Ramos (cell line): ENCODE measurements at regions not wholly inside any gene's neighbourhood (a gene's known extent, or its start where the extent isn't known, plus 50 kb on each side); places are given as distances from the start of the nearest gene placed in this dataset.

Experiments
- in situ Hi-C: fragments of 300-500 bp; cut with MboI; formaldehyde crosslinking; loops from one replicate; pipeline ENCODE4 v1.14.3; 2022; ENCODE audit warnings: low sequenced_read_pairs; ENCODE audit not compliant: unreplicated experiment

DNA sequence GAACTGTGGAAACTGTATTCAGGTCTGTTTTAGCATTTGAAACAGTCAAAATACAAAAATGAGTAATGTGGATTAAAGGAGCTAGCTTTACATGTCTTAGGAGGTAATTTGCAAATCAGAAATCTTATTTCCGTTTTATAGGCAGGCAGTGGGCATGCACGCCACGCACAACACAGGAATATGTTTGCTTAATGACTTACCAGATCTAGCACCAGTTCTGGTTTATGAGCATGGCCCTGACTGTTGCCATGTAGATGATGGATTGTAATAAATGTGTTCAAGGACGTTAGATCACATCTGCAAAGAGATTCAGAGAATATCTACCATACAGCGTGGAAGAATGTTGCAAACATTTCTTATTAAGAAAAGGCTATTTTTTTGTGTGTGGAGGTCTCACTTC, 344.5 kb upstream of the NR3C2 start:
- in situ Hi-C loops: no loop called here

DNA sequence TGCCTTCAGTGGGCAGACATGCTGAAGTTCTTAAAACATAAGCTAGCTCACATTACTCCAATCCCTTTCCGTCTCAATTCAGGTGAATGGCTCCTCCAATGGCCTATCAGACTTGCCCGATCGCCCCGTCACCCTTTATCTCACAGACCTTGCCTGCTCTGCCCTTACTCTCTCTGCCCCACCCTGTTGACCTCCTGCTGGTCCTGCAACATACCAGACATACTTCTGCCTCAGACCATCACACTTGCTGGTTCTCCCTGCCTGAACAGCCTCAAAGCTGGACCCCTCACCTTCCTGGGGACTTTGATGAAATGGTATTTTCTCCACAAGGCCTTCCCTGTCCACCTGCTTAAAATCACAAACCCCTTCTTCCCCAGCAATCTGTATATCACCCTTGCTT, 340.1 kb upstream of the NR3C2 start:
- in situ Hi-C loops: no loop called here

DNA sequence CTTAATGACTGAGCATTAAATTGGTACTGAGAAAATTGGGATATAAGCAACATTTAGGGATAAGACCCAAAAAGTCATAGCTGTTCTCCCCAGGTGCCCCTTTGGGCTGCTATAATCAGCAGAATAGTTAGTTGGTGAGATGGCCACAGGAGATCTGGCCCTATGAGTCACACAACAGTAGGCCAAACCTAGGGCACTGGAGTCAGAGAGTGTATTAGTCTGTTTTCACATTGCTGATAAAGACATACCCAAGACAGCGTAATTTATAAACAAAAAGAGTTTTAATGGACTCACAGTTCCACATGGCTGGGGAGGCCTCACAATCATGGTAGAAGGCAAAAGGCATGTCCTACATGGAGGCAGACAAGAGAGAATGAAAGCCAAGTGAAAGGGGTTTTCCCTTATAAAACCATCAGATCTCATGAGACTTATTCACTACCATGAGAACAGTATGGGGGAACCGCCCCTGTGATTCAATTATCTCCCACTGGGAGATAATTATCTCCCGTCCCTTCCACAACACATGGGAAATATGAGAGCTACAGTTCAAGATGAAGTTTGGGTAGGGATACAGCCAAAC, 338.3 kb upstream of the NR3C2 start:
- in situ Hi-C loops: no loop called here

DNA sequence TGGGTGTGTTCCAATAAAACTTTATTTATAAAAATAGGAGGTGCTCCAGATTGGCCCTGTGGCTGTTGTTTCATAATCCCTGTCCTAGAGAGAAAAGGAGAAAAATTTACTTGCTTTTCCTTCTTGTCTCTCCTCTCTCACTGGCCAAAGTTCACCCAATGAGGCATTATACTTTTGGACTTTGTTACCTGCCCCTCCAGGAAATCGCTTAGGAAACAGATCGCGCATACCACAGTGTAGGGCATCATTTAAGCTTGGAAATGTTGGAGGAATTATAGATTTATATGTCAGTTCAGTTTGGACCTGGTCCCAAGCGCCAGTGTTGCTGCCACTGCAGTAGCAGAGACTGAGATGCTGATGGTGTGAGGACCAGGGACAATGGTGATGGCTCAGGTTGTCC, 337.6 kb upstream of the NR3C2 start:
- in situ Hi-C loops: no loop called here

DNA sequence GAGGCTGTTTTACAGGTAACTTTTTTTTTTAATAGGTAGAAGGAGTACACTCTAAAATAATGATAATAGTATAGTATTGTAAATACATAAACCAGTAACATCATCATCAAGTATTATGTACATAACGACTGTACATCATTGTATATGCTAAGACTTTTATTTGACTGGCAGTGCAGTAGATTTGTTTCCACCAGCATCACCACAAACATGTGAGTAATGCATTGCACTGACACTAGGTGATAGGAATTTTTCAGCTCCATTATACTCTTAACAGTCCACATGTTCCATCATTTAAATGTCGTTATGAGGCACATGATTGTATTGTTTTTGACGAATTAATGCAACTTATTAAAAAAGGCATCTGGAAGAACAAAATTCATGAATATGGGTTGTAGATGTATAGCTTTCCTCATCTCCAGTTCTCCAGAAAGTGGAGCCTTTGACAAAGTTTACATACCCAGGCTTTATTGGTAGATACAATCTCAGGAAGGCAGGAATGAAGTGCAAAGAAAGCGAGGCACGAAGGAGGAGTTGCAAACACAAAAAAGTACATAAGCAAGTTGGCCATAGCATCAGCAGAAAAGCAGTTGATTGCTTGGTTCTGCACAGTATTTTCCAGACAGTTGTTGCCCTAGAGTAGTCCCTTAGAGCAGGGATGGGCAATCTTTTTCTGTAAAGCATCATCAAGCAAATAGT, 336.9 kb upstream of the NR3C2 start:
- in situ Hi-C loops: no loop called here

DNA sequence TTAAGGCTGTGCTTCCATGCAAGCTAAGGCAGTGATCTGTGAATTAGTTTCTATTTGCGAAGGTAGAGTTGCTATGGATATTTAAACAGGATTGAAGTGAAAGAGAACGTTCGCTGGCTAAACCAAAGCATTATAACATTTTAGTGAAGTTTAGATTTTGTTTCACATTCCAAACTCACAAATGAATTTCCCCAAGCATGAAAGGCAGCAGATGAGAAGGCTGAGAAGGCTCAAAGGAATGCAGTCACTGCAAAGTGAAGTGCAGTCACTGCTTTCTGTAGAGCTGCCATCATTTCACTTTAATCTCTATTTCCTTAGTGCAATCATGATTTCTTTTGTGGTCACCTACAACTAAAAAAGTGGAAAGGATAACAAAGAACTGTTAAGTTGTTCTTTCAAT, 334.7 kb upstream of the NR3C2 start:
- in situ Hi-C loops: no loop called here

DNA sequence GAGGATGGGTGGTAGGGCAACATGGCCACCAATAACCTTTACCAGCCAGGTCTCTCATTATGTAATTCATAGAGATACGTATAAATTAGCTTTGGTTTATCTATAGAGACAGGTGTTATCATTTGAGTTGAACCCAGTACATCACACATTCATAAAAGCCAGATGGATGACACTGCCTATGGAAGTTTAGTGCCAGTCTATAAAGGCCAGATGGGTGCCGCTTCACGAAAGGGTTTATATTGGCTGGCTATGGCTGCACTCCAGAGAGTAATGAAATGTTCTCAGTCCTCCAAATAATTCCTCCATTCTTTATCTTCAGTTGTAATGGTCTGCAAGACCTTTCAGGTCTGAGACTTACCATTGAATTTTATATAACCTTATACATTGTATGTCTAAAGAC, 331.9 kb upstream of the NR3C2 start:
- in situ Hi-C loops: no loop called here

DNA sequence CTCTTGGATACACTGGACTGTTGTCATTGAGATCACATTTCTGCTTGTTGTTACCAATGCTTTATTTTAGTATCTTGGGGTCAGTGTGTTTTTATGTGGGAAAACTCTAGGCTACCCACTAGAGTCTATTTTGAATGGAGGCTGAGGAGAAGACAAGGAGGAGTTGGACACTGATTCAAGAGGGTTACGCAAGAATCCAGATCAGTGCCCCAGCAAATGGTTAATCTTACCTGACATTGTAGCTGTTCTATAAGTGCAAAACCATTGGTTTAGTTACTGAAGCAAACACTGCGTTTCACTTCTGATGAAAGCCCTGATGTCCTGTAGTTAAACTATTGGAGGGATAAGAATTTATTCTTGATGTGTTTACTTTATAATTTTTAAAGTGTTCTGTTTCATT, 331.1 kb upstream of the NR3C2 start:
- in situ Hi-C loops: no loop called here

DNA sequence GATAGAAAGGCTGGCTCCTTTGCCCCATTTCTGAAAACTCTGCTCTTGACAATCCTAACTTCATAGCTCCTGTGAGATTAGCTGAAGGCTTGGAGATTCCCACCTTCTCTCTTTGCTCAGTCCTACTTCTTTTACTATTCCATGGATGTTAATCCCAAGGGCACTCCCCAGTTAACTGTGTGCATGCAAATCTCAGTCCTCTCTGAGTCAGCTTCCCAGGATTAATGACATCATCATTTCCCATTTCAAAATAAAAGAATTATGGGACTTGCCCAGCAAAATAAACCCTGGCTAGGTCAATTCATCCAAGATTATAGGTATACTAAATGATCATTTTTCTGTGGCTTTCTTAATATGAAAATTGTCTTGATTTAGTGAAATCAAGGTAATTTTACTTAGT, 328.6 kb upstream of the NR3C2 start:
- in situ Hi-C loops: no loop called here

DNA sequence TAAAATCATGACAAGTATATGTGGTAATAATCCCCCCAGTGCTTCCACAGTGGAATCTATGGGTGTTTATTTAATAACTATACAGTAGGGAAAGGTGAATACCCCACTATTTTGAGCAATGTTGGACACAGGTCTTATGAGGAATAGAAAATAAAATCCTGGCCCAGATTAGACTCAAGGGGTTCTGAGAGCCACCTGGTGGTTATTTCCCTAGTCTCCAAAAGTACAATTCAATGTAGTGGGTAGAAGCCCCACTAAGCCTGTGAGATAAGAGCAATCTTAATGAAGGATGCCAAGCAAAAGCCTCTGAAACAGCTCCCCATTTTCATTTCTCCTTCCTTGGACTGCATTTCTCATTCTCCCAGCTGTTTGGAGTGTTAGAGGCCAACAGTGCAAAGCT, 328.2 kb upstream of the NR3C2 start:
- in situ Hi-C loops: no loop called here

DNA sequence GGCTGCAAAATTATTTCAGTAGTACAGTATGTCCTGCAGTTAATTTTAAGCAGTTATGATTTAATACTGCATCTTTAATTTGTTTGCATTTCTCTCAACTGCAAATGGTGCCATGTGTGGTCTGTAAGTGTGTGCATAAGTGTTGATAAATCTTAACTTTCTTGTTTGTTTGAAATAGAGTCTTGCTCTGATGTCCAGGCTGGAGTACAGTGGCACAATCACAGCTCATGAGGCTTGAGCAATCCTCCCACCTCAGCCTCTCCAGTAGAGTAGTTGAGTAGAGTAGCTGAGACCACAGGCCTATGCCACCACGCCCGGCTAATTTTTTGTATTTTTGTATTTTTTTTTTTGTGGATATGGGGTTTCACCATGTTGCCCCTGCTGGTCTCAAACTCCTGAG, 322.5 kb upstream of the NR3C2 start:
- in situ Hi-C loops: no loop called here

DNA sequence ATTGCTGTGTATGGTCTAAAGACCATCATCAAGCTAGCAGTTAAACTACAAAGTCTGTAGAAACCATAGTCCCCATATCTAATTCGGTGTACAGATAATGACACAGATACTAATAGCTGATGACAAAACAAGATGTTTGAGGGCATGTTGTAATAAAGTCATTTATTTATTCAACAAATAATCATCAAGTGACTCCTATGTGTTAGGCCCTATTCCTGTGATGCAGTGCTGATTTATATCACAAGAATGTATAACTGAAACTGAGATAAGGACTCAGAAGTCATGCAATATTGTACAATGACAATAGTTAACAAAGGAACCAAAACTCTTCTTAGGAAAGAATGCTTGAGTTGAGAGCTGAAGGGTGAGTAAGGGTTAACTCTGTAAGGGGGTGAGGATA, 315.0 kb upstream of the NR3C2 start:
- in situ Hi-C loops: no loop called here

DNA sequence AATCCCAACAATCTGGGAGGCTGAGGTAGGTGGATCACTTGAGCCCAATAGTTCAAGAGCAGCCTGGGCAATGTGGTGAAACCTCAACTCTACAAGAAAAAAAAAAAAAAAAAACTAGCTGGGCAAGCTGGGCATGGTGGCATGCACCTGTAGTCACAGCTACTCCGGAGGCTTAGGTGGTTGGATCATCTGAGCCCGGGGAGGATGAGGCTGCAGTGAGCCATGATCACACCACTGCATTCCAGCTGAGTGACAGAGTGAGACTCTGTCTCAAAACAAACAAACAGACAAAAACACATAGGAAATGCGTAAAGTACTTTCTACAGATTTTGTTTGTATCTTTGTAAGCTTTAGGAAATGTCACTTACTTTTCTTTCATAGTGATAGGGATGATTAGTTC, 307.2 kb upstream of the NR3C2 start:
- in situ Hi-C loops: no loop called here

DNA sequence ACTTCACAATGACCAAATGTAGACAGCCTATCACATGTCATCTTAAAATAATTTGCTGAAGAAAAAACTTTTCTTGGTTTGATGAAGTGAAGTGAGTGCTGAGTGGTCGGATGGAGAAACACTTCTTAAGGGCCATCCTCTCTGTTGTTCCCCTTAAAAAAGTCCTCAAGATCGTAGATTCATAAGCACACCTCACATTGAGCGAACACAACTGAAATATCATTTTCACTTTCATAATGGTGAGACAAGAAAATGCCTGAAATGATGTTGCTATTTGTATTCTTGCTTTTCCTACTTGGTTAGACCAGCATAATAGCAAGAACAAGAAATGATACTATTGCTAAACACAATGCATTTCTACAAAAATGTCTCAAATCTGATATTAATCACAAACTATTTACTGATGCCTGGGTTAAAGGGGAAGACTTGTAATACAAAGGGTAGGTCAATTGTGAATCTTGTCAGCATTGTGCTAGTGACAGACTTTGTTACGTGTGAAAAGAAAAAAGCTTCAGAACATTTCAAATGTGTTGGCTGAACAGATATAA, 305.6 kb upstream of the NR3C2 start:
- in situ Hi-C loops: no loop called here

DNA sequence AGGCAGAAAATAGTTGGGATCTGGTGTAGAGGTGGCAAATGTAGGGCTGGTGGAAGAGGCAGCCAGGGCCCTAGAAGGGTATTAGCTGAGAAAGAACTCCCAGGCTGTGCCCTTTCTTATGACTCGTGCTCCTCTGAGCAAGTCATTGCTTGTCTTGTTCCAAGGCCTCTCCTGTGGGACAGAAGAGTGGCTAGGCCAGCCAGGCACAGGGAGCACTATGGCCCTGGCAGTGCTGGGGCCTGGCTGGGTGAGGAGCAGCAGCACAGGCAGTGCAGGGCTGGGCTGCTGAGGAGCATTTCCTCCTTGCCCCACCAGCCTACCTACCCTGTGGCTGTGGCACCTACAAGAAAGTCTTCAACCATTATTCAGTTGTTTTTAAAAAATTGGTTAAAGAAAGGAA, 298.5 kb upstream of the NR3C2 start:
- in situ Hi-C loops: no loop called here

DNA sequence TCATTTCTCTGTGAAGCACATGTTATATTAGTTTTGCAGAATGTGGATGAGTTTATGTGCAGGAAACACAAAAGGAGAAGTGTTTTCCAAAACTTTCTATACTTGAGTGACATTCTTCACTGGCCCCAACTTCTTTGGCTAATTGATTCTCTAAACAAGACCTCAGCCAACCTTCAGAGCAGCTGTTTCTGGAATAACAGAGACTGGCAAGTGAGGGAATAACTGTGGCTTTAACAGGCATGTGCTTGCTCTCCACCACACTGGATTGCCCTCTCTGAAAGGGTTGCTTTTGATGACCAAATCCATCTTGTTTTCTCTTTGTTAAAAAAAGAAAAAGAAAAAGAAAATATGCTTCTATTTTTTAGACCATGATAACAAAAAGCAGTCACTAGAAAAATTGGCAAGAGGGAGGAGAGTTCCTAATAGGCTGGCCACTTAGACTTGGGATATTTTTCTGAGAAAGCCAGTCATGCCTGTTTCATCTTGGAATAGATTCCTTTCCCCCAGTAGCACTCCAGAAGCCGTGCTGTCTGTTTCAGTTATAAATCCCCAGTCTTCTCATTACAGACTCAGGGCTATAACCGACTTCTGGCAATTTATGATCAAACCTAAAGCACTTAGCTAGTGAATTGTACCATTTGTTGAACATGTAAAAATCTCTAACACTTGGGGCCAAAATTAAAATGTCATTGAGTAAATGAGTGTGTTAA, 295.0 kb upstream of the NR3C2 start:
- in situ Hi-C loops: no loop called here

DNA sequence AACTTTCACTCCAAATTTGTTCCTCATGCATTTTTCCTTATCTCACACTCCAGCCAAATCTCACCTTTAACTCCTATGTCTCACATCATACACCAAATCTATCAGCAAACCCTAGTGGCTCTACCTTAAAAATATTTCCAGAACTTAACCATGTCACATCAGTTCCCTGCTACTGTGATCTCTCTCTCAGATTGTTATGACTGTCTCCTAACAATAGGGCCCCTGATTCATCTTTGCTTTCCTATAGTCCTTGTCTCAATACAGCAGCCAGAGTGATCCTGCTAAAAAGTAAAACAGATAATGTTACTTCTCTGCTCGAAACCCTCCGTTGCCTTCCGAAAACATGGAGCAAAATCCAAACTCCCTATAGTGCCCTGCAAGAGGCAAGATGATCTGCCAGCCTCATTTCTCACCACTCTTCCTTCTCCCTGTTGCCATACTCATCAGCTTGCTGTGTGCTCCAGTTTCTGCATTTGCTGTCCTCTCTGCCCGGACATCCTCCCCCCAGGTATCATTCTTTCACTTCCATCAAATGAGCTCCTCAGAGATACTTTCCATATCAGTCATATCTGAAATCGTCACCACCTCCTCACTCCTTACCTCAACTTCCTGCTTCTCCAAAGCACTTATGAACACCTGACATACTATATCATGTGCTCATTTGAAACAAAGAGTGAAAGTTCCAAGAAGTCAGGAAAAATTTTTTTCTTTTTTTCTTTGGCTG, 293.4 kb upstream of the NR3C2 start:
- in situ Hi-C loops: no loop called here

DNA sequence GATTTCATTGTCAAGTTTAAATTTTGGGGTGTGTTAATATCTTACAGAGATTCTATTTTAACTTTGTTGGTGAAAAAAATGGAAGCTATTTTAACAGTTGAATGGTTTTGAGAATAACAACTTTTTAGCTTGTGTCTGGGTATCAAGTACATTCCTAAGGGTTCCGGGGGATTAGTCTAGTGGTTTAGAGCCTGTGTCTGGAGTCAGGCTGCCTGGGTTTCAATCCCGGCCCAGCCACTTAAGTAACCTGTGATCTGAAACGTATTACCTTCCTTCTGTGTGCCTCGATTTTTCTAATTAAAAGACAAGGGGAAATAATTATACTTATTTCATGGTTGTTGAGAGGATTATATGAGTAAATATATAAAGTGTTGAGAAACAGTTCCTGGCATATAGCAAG, 288.6 kb upstream of the NR3C2 start:
- in situ Hi-C loops: no loop called here

DNA sequence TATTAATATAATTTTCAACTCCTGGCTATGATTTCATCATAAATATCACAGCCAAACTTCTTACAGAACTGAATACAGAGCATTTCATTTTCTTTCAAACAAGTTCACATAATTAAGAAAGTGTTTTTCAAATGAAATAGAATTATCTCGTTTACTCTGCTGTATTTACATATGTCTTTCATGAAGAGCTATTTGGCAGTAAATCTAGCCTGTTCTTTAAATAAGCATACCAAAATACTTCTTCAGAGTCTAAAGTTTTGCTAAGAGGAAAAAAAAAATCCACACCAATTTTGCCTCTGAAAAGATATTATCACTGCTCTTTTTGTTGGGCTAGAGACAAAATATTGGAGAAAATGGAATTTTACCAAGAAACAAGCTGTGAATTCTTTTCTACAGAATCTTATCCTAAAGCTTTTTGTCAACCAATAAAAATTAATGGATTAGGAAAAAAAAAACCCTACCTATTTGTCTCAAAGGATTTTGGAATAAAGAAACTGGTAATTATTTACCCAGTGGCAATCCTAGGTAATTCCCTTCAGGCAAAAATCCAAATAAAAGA, 287.9 kb upstream of the NR3C2 start:
- in situ Hi-C loops: no loop called here

DNA sequence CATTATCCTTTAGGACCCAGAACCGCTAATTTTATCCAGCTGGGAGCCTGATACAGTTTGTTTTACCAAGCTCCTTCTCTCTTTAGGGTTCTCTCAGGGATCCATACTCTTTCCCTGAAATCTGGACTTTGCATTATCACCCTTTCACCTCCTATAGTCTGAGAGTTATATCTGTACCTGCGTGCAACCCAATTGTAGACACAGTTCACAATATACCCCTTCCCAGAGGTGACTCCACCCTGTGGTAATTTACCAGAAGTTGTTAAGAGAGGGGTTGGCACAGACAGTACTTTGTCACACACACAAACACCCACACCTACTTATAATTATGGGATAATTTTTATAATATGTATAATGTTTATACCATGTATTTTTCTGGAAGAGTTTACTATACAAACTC, 275.8 kb upstream of the NR3C2 start:
- in situ Hi-C loops: no loop called here
